Stimulated activated CD4-positive, alpha-beta T cell treated with anti-CD3 and anti-CD28 coated beads, TNF-alpha, amount 100 ng/mL, for 24 hours (primary cell): ENCODE measurements at regions not wholly inside any gene's neighbourhood (a gene's known extent, or its start where the extent isn't known, plus 50 kb on each side); places are given as distances from the start of the nearest gene placed in this dataset.
"Not testable (repeated sequence)": the region's sequence is repeated elsewhere in the genome, so short reads cannot be mapped to it uniquely, and the experiment has no call there.

Source experiments
- DNase-seq, 3 experiments: peaks; one replicate each; pipeline ENCODE4 v3.0.0-alpha.2; 2020; ENCODE audit warnings: low read depth in 3 of 3

GRCh38 chr9:78713614-78714405 is 416.9 kb downstream of the PSAT1 start:
- DNase-seq, result no peak

- no peak for DNase-seq
These were observed 417.7 kb downstream of the PSAT1 start for GRCh38 chr9:78714576-78714975.

GRCh38 chr9:78719029-78719428 is 422.1 kb downstream of the PSAT1 start:
- DNase-seq, result not testable (repeated sequence)

GRCh38 chr9:78724896-78725295 is 428.0 kb downstream of the PSAT1 start:
- DNase-seq, result no peak

- DNase-seq, result no peak
These were observed 428.6 kb downstream of the PSAT1 start for GRCh38 chr9:78725503-78725902.

GRCh38 chr9:78745331-78745730 is 448.4 kb downstream of the PSAT1 start:
- no peak for DNase-seq

GRCh38 chr9:78746010-78746409 is 449.1 kb downstream of the PSAT1 start:
- no peak for DNase-seq

- DNase-seq, result no peak
These were observed 456.1 kb downstream of the PSAT1 start for GRCh38 chr9:78753039-78753438.

- no peak for DNase-seq
These were observed 460.0 kb downstream of the PSAT1 start for GRCh38 chr9:78756813-78757510.

- no peak for DNase-seq
These were observed 466.5 kb downstream of the PSAT1 start for GRCh38 chr9:78763424-78763823.

- no peak for DNase-seq
These were observed 468.9 kb downstream of the PSAT1 start for GRCh38 chr9:78765861-78766260.

GRCh38 chr9:78767490-78767889 is 470.6 kb downstream of the PSAT1 start:
- DNase-seq, result no peak

GRCh38 chr9:78769690-78770089 is 472.8 kb downstream of the PSAT1 start:
- DNase-seq, result no peak

GRCh38 chr9:78775211-78775610 is 478.3 kb downstream of the PSAT1 start:
- DNase-seq, result no peak

GRCh38 chr9:78775696-78776295 is 478.9 kb downstream of the PSAT1 start:
- no peak for DNase-seq

- no peak for DNase-seq
These were observed 480.8 kb downstream of the PSAT1 start for GRCh38 chr9:78777747-78778146.

- no peak for DNase-seq
These were observed 481.4 kb downstream of the PSAT1 start for GRCh38 chr9:78778318-78778717.

- DNase-seq, result no peak
These were observed 482.0 kb downstream of the PSAT1 start for GRCh38 chr9:78778861-78779374.

- DNase-seq, result no peak
These were observed 484.8 kb downstream of the PSAT1 start for GRCh38 chr9:78781681-78782080.

- DNase-seq, result no peak
These were observed 485.3 kb downstream of the PSAT1 start for GRCh38 chr9:78782234-78782633.

- DNase-seq, result no peak
These were observed 485.9 kb downstream of the PSAT1 start for GRCh38 chr9:78782858-78783257.

- DNase-seq, result no peak
These were observed 486.8 kb downstream of the PSAT1 start for GRCh38 chr9:78783743-78784142.

- no peak for DNase-seq
These were observed 489.9 kb downstream of the PSAT1 start for GRCh38 chr9:78786794-78787193.
